ENCODE measurements at regions not wholly inside any gene's neighbourhood (a gene's known extent, or its start where the extent isn't known, plus 50 kb on each side); places are given as distances from the start of the nearest gene placed in this dataset.

DNA sequence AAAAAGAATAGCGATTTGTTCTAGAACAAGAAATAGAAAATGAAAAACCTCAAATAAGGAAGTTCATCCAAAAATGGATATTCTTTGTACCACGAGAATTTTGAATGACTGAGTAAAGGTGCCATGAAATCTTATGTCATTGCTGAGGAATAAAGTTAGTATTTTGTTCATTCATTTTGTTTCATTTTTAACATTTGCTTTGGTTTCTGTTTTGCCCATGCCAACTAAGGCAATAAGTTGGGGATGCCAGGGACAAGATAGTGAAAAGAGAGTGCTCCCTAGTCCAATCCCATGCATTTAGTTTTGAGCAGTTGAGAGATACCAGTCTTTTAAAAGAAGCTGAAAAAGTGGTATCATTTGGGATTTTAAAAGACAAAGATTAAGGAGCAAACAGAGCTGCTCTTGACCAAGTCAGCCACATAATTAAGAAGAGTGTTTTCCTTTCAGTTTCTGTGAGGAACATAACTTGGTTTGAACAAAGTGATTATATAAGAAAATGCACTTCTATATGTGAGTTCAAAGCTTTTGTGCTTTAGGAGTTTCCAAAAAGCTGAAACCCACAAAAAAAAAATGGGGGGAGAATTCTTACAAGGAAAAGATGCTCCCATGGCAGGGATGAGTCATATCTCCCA lies 201.4 kb downstream of the PLOD2 start:
- no CpG with 5 or more reads among the region's 2 CpGs for WGBS (ENCODE audit: extremely low coverage, insufficient read length, low lambda C conversion rate)
- H3K27me3 Mint-ChIP-seq (ENCODE audit: low read depth) = no peaks in the 10 kb centered on the region

More for the DNA sequence above, 201.4 kb downstream of the PLOD2 start:
- H2AFZ ChIP-seq (ENCODE audit: low read length) = no peak overlapping the region
- no peak overlapping the region for H3K18ac ChIP-seq (ENCODE audit: insufficient read length, low read depth, low read length)
- H2BK20ac ChIP-seq (ENCODE audit: low read depth, low read length, poor library complexity, severe bottlenecking) = no peak overlapping the region
- no peak overlapping the region for H4K8ac ChIP-seq (replicated peaks; ENCODE audit: insufficient read length, low read depth, low read length)
- no peaks in the 10 kb centered on the region for H3K79me1 ChIP-seq (ENCODE audit: insufficient read depth, low read depth, low read length, poor library complexity, severe bottlenecking)
- no peak overlapping the region for H3K23ac ChIP-seq (ENCODE audit: insufficient read length, low read depth, low read length)
- no peaks in the 10 kb centered on the region for H3K27me3 ChIP-seq (ENCODE audit: insufficient read depth, low read length)
- no peaks in the 10 kb centered on the region for H3K23me2 ChIP-seq (ENCODE audit: insufficient read length, low read depth, low read length, poor library complexity, severe bottlenecking)
- H2BK120ac ChIP-seq (ENCODE audit: low read depth, low read length, poor library complexity, severe bottlenecking) = no peak overlapping the region
- Mint-ChIP-seq H3K9me3 (no peaks in the 10 kb centered on the region), H3K36me3 (ENCODE audit: insufficient read depth in 1 of 3, low read depth in 3 of 3) (no peaks in the 10 kb centered on the region), H3K4me3 (no peak overlapping the region), H3K27ac (no peak overlapping the region), H3K4me1 (no peaks in the 10 kb centered on the region)
- H3K4me2 ChIP-seq (ENCODE audit: insufficient read depth, insufficient read length, low read length) = no peak overlapping the region
- no peak overlapping the region for H3K56ac ChIP-seq (ENCODE audit: insufficient read length, low read depth, low read length)
- no peak overlapping the region for H3K9ac ChIP-seq (ENCODE audit: extremely low read depth, insufficient read length, low read length)
- no peaks in the 10 kb centered on the region for H3K9me3 ChIP-seq (ENCODE audit: control insufficient read depth, low read depth, low read length)
- H2BK5ac ChIP-seq (ENCODE audit: insufficient read length, low read length) = no peak overlapping the region
- TF ChIP-seq, protein P1, sequence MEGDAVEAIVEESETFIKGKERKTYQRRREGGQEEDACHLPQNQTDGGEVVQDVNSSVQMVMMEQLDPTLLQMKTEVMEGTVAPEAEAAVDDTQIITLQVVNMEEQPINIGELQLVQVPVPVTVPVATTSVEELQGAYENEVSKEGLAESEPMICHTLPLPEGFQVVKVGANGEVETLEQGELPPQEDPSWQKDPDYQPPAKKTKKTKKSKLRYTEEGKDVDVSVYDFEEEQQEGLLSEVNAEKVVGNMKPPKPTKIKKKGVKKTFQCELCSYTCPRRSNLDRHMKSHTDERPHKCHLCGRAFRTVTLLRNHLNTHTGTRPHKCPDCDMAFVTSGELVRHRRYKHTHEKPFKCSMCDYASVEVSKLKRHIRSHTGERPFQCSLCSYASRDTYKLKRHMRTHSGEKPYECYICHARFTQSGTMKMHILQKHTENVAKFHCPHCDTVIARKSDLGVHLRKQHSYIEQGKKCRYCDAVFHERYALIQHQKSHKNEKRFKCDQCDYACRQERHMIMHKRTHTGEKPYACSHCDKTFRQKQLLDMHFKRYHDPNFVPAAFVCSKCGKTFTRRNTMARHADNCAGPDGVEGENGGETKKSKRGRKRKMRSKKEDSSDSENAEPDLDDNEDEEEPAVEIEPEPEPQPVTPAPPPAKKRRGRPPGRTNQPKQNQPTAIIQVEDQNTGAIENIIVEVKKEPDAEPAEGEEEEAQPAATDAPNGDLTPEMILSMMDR (conservative IDR thresholded peaks at IDR 0.05) = no peak
- no peak overlapping the region for H2AK5ac ChIP-seq (ENCODE audit: insufficient read length, low read length)
- H3T11ph ChIP-seq (ENCODE audit: low read length) = no peak overlapping the region
- no peaks in the 10 kb centered on the region for H4K20me1 ChIP-seq (ENCODE audit: control insufficient read depth, insufficient read depth, insufficient read length)
- no peak overlapping the region for H2BK15ac ChIP-seq (ENCODE audit: low read depth, low read length)
- H4K91ac ChIP-seq (ENCODE audit: insufficient read length, low read depth, low read length) = no peak overlapping the region
- no peaks in the 10 kb centered on the region for H3K4me1 ChIP-seq (ENCODE audit: insufficient read depth, low read length)
- H3K4ac ChIP-seq (ENCODE audit: low read depth, low read length) = no peak overlapping the region
- no peak overlapping the region for H3K14ac ChIP-seq (ENCODE audit: insufficient read depth, low read length)
- DNase-seq = no peak
- no peak overlapping the region for H2BK12ac ChIP-seq (ENCODE audit: insufficient read length, low read depth, low read length)
- no peak overlapping the region for H4K5ac ChIP-seq (ENCODE audit: insufficient read length, low read depth, low read length)
- no peaks in the 10 kb centered on the region for H3K79me2 ChIP-seq (ENCODE audit: insufficient read depth, low read length)
- no peak overlapping the region for H3K27ac ChIP-seq (ENCODE audit: insufficient read length, low read depth, low read length)

All from H9 (cell line).